Body of pancreas (tissue), 4 donors: ENCODE measurements at regions not wholly inside any gene's neighbourhood (a gene's known extent, or its start where the extent isn't known, plus 50 kb on each side); places are given as distances from the start of the nearest gene placed in this dataset.
"Not testable (repeated sequence)": the region's sequence is repeated elsewhere in the genome, so short reads cannot be mapped to it uniquely, and the experiment has no call there.

Source experiments
- ATAC-seq: fragments of 150-250 bp; one replicate; pipeline ENCODE4 v1.9.1; 2016
- DNase-seq, 4 donors: peaks; one replicate each; pipeline ENCODE4 v3.0.0-alpha.2; 2019
- H3K27ac ChIP-seq, 4 donors: fragments of 200-600 bp; sonication (generic); 1 replicate in 3 of 4; 2 replicates in 1 of 4; pipeline versions ENCODE4 v1.5.1 to v1.6.1; 2016 to 2019; ENCODE audit warnings: mild to moderate bottlenecking in 1 of 4, mixed read lengths in 1 of 4, moderate library complexity in 1 of 4
- H3K27me3 ChIP-seq, 2 donors: fragments of 200-600 bp; sonication (generic); one replicate each; pipeline ENCODE4 v1.6.0; 2016; ENCODE audit warnings: mild to moderate bottlenecking in 1 of 2
- H3K36me3 ChIP-seq, 2 donors: fragments of 200-600 bp; sonication (generic); replicated peaks in 1 of 2; 2 replicates each; pipeline ENCODE4 v1.5.1; 2016; ENCODE audit warnings: low read depth in 2 of 2; ENCODE audit not compliant: insufficient read depth in 1 of 2
- H3K4me1 ChIP-seq: fragments of 200-600 bp; sonication (generic); one replicate; pipeline ENCODE4 v1.6.0; 2016
- H3K4me3 ChIP-seq, 2 donors: fragments of 200-600 bp; sonication (generic); 1 replicate in 1 of 2; 2 replicates in 1 of 2; pipeline ENCODE4 v1.5.1; 2016 to 2019
- H3K9me3 ChIP-seq, 3 donors: fragments of 200-600 bp; sonication (generic); 1 replicate in 2 of 3; 2 replicates in 1 of 3; pipeline ENCODE4 v1.5.1; 2016
- CTCF ChIP-seq, 7 experiments: fragments of 450-650 bp in 4 of 7; fragments of 200-600 bp in 3 of 7; sonication (generic) in 3 of 7; IDR thresholded peaks; one replicate each; pipeline ENCODE4 v1.5.1; 2016 to 2019; ENCODE audit warnings: antibody characterized with exemption in 7 of 7
- POLR2A ChIP-seq, 3 donors: fragments of 450-650 bp; IDR thresholded peaks; one replicate each; pipeline ENCODE4 v1.6.1; 2016; ENCODE audit warnings: antibody characterized with exemption in 3 of 3, mild to moderate bottlenecking in 2 of 3
- WGBS, 2 donors: methylation state at CpG; one replicate each; pipeline ENCODE4 v1.1.5; 2017; 5-methylcytosine and 5-hydroxymethylcytosine counted together
- intact Hi-C: fragments of 100-400 bp; cut with DNase I; formaldehyde crosslinking; loops from one replicate; pipeline ENCODE4 v1.15.1; 2023

GRCh38 chr2:7694076-7694985 is 777.1 kb downstream of the RNF144A start:
- no peak overlapping the region for H3K27ac ChIP-seq
- H3K4me3 ChIP-seq, result no peak overlapping the region
- no peaks in the 10 kb centered on the region for H3K9me3 ChIP-seq
- no peaks in the 10 kb centered on the region for H3K27me3 ChIP-seq
- no peaks in the 10 kb centered on the region for H3K4me1 ChIP-seq
- TF ChIP-seq POLR2A (IDR thresholded peaks at IDR 0.05) (no peak), CTCF (IDR thresholded peaks at IDR 0.05) (no peak)
- H3K36me3 ChIP-seq, result no peaks in the 10 kb centered on the region
- 80 to 81% methylated on average over 12 of the region's 12 CpGs for WGBS, 2 donors
- intact Hi-C loops, result no loop called here
- ATAC-seq (no peak), DNase-seq (no peak)

GRCh38 chr2:7696556-7696955 is 779.3 kb downstream of the RNF144A start:
- H3K4me1 ChIP-seq, H3K27ac ChIP-seq, H3K4me3 ChIP-seq, DNase-seq, H3K9me3 ChIP-seq, H3K36me3 ChIP-seq, intact Hi-C loops, H3K27me3 ChIP-seq, ATAC-seq: not testable (repeated sequence)
- 75 to 77% methylated on average over 6 of the region's 6 CpGs for WGBS, 2 donors

- DNase-seq (no peak), ATAC-seq (no peak)
- no peaks in the 10 kb centered on the region for H3K27me3 ChIP-seq
- no peaks in the 10 kb centered on the region for H3K36me3 ChIP-seq
- WGBS, 2 donors, result 85 to 88% methylated on average over 9 of the region's 9 CpGs
- no peaks in the 10 kb centered on the region for H3K4me1 ChIP-seq
- no peak for TF ChIP-seq CTCF (IDR thresholded peaks at IDR 0.05)
- no peak for TF ChIP-seq POLR2A (IDR thresholded peaks at IDR 0.05)
- H3K27ac ChIP-seq, result no peak overlapping the region
- H3K9me3 ChIP-seq, result no peaks in the 10 kb centered on the region
- no peak overlapping the region for H3K4me3 ChIP-seq
- intact Hi-C loops, result no loop called here
Observed at GRCh38 chr2:7697052-7697451, 779.8 kb downstream of the RNF144A start.

GRCh38 chr2:7701791-7702190 is 784.6 kb downstream of the RNF144A start:
- intact Hi-C loops, result no loop called here
- Histone ChIP-seq H3K36me3 (no peaks in the 10 kb centered on the region), H3K4me3 (no peak overlapping the region), H3K4me1 (no peaks in the 10 kb centered on the region), H3K27me3 (no peaks in the 10 kb centered on the region), H3K9me3 (no peaks in the 10 kb centered on the region), H3K27ac (no peak overlapping the region)
- no peak for TF ChIP-seq CTCF (IDR thresholded peaks at IDR 0.05)
- DNase-seq (no peak), ATAC-seq (no peak)
- 91 to 100% methylated on average over 1 of the region's 1 CpG for WGBS, 2 donors

GRCh38 chr2:7703048-7703447 is 785.8 kb downstream of the RNF144A start:
- ATAC-seq, result no peak
- intact Hi-C loops, result no loop called here
- no peak overlapping the region for H3K4me3 ChIP-seq

More at GRCh38 chr2:7703048-7703447, 785.8 kb downstream of the RNF144A start:
- no peak for TF ChIP-seq CTCF (IDR thresholded peaks at IDR 0.05)
- no peak for TF ChIP-seq POLR2A (IDR thresholded peaks at IDR 0.05)
- Histone ChIP-seq H3K27ac (no peak overlapping the region), H3K27me3 (no peaks in the 10 kb centered on the region), H3K9me3 (no peaks in the 10 kb centered on the region), H3K36me3 (no peaks in the 10 kb centered on the region), H3K4me1 (no peaks in the 10 kb centered on the region)
- DNase-seq, result no peak
